ENCODE measurements at regions not wholly inside any gene's neighbourhood (a gene's known extent, or its start where the extent isn't known, plus 50 kb on each side); places are given as distances from the start of the nearest gene placed in this dataset.

DNA sequence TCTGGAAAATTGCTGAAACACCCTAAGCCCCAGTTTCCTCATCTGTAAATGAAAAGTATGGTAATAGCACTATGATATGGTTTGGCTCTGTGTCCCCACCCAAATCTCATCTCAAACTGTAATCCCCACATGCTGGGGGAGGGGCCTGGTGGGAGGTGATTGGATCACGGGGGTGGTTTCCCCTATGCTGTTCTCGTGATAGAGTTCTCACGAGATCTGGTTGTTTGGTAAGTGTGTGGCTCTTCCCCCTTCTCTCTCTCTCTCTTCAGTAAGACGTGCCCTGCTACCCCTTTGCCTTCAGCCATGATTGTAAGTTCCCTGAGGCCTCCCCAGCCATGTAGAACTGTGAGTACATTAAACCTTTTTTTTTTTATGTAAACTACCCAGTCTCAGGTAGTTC, 490.7 kb downstream of the TMEM114 start:
- Mint-ChIP-seq H3K27ac (no peak overlapping the region), H3K4me1 (no peaks in the 10 kb centered on the region), H3K4me3 (no peak overlapping the region), H3K27me3 (ENCODE audit: insufficient read depth, low read depth) (peaks cover 5% of the 10 kb centered on the region), H3K36me3 (no peaks in the 10 kb centered on the region), H3K9me3 (no peaks in the 10 kb centered on the region)
- H3K27me3 ChIP-seq, result no peaks in the 10 kb centered on the region
- TF ChIP-seq EZH2 (IDR thresholded peaks at IDR 0.05), result no peak
- TF ChIP-seq, protein P1, sequence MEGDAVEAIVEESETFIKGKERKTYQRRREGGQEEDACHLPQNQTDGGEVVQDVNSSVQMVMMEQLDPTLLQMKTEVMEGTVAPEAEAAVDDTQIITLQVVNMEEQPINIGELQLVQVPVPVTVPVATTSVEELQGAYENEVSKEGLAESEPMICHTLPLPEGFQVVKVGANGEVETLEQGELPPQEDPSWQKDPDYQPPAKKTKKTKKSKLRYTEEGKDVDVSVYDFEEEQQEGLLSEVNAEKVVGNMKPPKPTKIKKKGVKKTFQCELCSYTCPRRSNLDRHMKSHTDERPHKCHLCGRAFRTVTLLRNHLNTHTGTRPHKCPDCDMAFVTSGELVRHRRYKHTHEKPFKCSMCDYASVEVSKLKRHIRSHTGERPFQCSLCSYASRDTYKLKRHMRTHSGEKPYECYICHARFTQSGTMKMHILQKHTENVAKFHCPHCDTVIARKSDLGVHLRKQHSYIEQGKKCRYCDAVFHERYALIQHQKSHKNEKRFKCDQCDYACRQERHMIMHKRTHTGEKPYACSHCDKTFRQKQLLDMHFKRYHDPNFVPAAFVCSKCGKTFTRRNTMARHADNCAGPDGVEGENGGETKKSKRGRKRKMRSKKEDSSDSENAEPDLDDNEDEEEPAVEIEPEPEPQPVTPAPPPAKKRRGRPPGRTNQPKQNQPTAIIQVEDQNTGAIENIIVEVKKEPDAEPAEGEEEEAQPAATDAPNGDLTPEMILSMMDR (IDR thresholded peaks at IDR 0.05), result no peak
- TF ChIP-seq EZH2phosphoT487 (IDR thresholded peaks at IDR 0.05), result no peak
- H3K4me3 ChIP-seq, result no peak overlapping the region
- no peaks in the 10 kb centered on the region for H3F3A ChIP-seq (ENCODE audit: low read depth)
- H3K9ac ChIP-seq, result no peak overlapping the region
- H3K27ac ChIP-seq, result no peak overlapping the region
- no peaks in the 10 kb centered on the region for H3K79me2 ChIP-seq (ENCODE audit: low read depth)
- H3K4me1 ChIP-seq, result no peaks in the 10 kb centered on the region
- DNase-seq (ENCODE audit: low spot score), result no peak
- H4K20me1 ChIP-seq (ENCODE audit: low read depth), result no peaks in the 10 kb centered on the region
- no peaks in the 10 kb centered on the region for H3K9me3 ChIP-seq (ENCODE audit: low read depth)
- no peak overlapping the region for H3K4me2 ChIP-seq
- H2AFZ ChIP-seq (replicated peaks), result no peak overlapping the region
- no peaks in the 10 kb centered on the region for H3K36me3 ChIP-seq

DNA sequence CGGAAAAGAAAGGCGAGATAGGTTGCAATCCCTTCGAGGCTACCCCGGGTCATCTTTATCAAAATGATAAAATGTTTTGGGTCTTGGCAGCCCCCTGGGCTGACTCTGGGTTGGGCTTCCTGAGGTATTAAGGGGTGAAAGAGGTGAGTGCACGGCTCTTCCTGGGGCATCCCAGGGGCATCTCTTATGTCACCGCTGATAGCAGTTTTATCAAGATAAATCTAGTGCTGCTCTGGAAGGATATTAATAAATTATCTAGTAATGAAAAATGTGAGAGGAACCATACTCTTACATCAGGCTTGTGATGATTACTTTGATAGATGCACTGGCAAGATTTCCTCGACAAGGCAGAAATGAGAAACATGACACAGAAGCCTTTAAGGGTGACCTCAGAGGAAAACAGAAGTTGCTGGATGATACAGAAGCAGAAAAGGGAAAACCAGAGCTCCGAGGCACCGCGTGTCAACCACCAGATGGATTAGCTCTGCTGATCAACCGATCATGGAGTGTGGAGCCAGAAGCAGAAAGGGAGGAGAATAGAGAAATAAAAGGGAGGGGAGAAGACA, 491.3 kb downstream of the TMEM114 start:
- no peaks in the 10 kb centered on the region for H3K4me1 ChIP-seq
- H3K79me2 ChIP-seq (ENCODE audit: low read depth), result no peaks in the 10 kb centered on the region
- H3K9me3 ChIP-seq (ENCODE audit: low read depth), result no peaks in the 10 kb centered on the region
- TF ChIP-seq EZH2 (IDR thresholded peaks at IDR 0.05) (no peak), EZH2phosphoT487 (IDR thresholded peaks at IDR 0.05) (no peak)
- TF ChIP-seq, protein P1 (IDR thresholded peaks at IDR 0.05), result no peak
- H3K36me3 ChIP-seq, result no peaks in the 10 kb centered on the region
- no peaks in the 10 kb centered on the region for H3K9me3 Mint-ChIP-seq
- no peak overlapping the region for H3K9ac ChIP-seq
- no peaks in the 10 kb centered on the region for H3K36me3 Mint-ChIP-seq
- no peaks in the 10 kb centered on the region for H4K20me1 ChIP-seq (ENCODE audit: low read depth)
- no peaks in the 10 kb centered on the region for H3F3A ChIP-seq (ENCODE audit: low read depth)
- no peak overlapping the region for H2AFZ ChIP-seq (replicated peaks)
- H3K4me3 Mint-ChIP-seq, result no peak overlapping the region
- H3K4me2 ChIP-seq, result no peak overlapping the region
- H3K27me3 Mint-ChIP-seq (ENCODE audit: insufficient read depth, low read depth), result peaks cover 6% of the 10 kb centered on the region
- no peak overlapping the region for H3K27ac ChIP-seq
- H3K27ac Mint-ChIP-seq, result no peak overlapping the region
- no peak for DNase-seq (ENCODE audit: low spot score)
- H3K27me3 ChIP-seq, result no peaks in the 10 kb centered on the region
- no peaks in the 10 kb centered on the region for H3K4me1 Mint-ChIP-seq
- no peak overlapping the region for H3K4me3 ChIP-seq

DNA sequence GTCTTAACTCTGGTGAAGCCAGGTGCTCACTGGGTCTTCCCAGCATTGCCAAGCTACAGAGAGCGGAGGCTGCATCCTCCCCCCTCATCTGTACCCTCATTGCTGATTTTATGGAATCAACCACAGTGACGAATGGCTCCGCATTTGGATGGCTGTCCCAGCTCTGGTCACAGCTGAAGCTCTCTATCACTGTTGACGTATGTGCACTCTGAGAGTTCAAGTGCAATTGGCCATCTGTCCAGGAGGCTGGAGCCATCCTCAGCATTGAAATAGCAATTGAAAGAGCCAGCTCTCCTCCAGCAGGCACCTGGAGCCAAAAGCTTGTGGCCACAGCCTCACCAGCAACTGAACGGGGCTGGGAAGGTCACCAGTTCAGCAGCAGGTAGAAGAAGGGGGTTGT, 494.1 kb downstream of the TMEM114 start:
- Histone ChIP-seq H2AFZ (replicated peaks) (no peak overlapping the region), H3K9me3 (ENCODE audit: low read depth) (no peaks in the 10 kb centered on the region), H3K27me3 (no peaks in the 10 kb centered on the region), H3K36me3 (no peaks in the 10 kb centered on the region), H3F3A (ENCODE audit: low read depth) (no peaks in the 10 kb centered on the region), H3K4me2 (no peak overlapping the region), H3K4me1 (no peaks in the 10 kb centered on the region), H3K9ac (no peak overlapping the region), H4K20me1 (ENCODE audit: low read depth) (no peaks in the 10 kb centered on the region), H3K27ac (no peak overlapping the region), H3K79me2 (ENCODE audit: low read depth) (no peaks in the 10 kb centered on the region), H3K4me3 (no peak overlapping the region)
- Mint-ChIP-seq H3K36me3 (no peaks in the 10 kb centered on the region), H3K27ac (no peak overlapping the region), H3K27me3 (ENCODE audit: insufficient read depth, low read depth) (peaks cover 8% of the 10 kb centered on the region), H3K9me3 (no peaks in the 10 kb centered on the region), H3K4me3 (no peak overlapping the region), H3K4me1 (no peaks in the 10 kb centered on the region)
- DNase-seq (ENCODE audit: low spot score), result no peak
- no peak for TF ChIP-seq EZH2 (IDR thresholded peaks at IDR 0.05)
- no peak for TF ChIP-seq EZH2phosphoT487 (IDR thresholded peaks at IDR 0.05)
- TF ChIP-seq, protein P1 (IDR thresholded peaks at IDR 0.05), result no peak

Measured in neural progenitor cell (in vitro differentiated cells).